Parathyroid adenoma (tissue), 2 donors: ENCODE measurements at regions not wholly inside any gene's neighbourhood (a gene's known extent, or its start where the extent isn't known, plus 50 kb on each side); places are given as distances from the start of the nearest gene placed in this dataset.

Experiments
- H2AFZ ChIP-seq: fragments of 300-600 bp; sonication (generic); one replicate; pipeline ENCODE4 v1.7.0; 2017; ENCODE audit warnings: antibody characterized with exemption, mild to moderate bottlenecking
- H3K27ac ChIP-seq: fragments of 300-600 bp; sonication (generic); one replicate; pipeline ENCODE4 v1.7.0; 2017
- H3K27me3 ChIP-seq: fragments of 300-600 bp; sonication (generic); one replicate; pipeline ENCODE4 v1.7.0; 2017; ENCODE audit warnings: low read length; ENCODE audit not compliant: control insufficient read depth, insufficient read depth
- H3K36me3 ChIP-seq: fragments of 300-600 bp; sonication (generic); one replicate; pipeline ENCODE4 v1.7.0; 2017; ENCODE audit warnings: low read length; ENCODE audit not compliant: control insufficient read depth, insufficient read depth
- H3K4me1 ChIP-seq: fragments of 300-600 bp; sonication (generic); one replicate; pipeline ENCODE4 v1.7.0; 2017; ENCODE audit warnings: control low read depth
- H3K4me2 ChIP-seq: fragments of 300-600 bp; sonication (generic); one replicate; pipeline ENCODE4 v1.7.0; 2017; ENCODE audit warnings: low read length
- H3K4me3 ChIP-seq: fragments of 300-600 bp; sonication (generic); one replicate; pipeline ENCODE4 v1.7.0; 2017; ENCODE audit warnings: low read depth, low read length
- H3K79me2 ChIP-seq: fragments of 300-600 bp; sonication (generic); one replicate; pipeline ENCODE4 v1.7.0; 2017; ENCODE audit warnings: control low read depth
- H3K9ac ChIP-seq: fragments of 300-600 bp; sonication (generic); one replicate; pipeline ENCODE4 v1.7.0; 2017; ENCODE audit warnings: mild to moderate bottlenecking
- H3K9me3 ChIP-seq: fragments of 300-600 bp; sonication (generic); one replicate; pipeline ENCODE4 v1.7.0; 2017; ENCODE audit warnings: low read length; ENCODE audit not compliant: control insufficient read depth
- TF ChIP-seq, protein P1 (sequence below): fragments of 300-600 bp; sonication (generic); IDR thresholded peaks from one replicate; pipeline ENCODE4 v1.7.0; 2017; ENCODE audit warnings: antibody characterized with exemption, mild to moderate bottlenecking
- donor health status: primary hyperparathyroidism.

DNA sequence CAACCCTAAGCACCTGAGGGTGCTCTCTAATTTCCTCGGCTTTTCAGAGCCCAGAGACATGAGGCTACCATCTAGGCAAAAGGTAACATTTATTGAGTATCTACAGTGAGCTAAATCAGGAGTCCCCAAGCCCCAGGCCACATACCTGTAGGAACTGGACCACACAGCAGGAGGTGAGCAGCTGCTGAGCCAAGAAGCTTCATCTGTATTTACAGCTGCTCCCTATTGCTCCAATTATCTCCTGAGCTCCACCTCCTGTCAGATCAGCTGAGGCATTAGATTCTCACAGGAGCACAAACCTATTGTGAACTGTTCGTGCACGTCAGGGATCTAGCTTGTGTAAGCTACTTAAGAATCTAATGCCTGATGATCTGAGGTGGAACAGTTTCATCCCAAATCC lies 70.2 kb downstream of the RND3 start:
- H3K4me2 ChIP-seq, result no peak overlapping the region
- no peak overlapping the region for H3K4me3 ChIP-seq
- H3K36me3 ChIP-seq, result no peaks in the 10 kb centered on the region
- H3K27ac ChIP-seq, result no peak overlapping the region
- H2AFZ ChIP-seq, result no peak overlapping the region
- H3K9me3 ChIP-seq, result no peaks in the 10 kb centered on the region
- no peaks in the 10 kb centered on the region for H3K4me1 ChIP-seq
- H3K9ac ChIP-seq, result no peak overlapping the region
- H3K27me3 ChIP-seq, result no peaks in the 10 kb centered on the region
- TF ChIP-seq, protein P1, sequence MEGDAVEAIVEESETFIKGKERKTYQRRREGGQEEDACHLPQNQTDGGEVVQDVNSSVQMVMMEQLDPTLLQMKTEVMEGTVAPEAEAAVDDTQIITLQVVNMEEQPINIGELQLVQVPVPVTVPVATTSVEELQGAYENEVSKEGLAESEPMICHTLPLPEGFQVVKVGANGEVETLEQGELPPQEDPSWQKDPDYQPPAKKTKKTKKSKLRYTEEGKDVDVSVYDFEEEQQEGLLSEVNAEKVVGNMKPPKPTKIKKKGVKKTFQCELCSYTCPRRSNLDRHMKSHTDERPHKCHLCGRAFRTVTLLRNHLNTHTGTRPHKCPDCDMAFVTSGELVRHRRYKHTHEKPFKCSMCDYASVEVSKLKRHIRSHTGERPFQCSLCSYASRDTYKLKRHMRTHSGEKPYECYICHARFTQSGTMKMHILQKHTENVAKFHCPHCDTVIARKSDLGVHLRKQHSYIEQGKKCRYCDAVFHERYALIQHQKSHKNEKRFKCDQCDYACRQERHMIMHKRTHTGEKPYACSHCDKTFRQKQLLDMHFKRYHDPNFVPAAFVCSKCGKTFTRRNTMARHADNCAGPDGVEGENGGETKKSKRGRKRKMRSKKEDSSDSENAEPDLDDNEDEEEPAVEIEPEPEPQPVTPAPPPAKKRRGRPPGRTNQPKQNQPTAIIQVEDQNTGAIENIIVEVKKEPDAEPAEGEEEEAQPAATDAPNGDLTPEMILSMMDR, result no peak
- no peaks in the 10 kb centered on the region for H3K79me2 ChIP-seq

DNA sequence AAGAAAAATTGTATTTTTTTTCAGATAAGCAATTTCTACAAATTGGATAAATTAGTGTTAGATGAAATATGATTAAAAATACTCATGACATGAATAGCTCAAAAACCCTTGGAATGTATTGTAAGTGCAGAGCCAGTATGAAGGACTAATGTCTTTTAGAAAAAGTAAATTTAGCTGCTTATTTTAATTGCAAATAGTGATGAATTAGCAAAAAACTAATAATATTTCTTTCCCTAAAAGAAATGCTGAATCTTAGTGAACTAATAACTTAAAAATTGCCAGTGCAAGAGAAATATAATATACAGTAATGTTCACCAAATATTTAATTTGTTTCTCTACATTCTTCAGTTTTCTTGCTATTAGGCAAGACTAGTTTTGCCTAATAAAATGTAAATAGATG lies 72.4 kb downstream of the RND3 start:
- TF ChIP-seq, protein P1, result no peak
- no peaks in the 10 kb centered on the region for H3K27me3 ChIP-seq

DNA sequence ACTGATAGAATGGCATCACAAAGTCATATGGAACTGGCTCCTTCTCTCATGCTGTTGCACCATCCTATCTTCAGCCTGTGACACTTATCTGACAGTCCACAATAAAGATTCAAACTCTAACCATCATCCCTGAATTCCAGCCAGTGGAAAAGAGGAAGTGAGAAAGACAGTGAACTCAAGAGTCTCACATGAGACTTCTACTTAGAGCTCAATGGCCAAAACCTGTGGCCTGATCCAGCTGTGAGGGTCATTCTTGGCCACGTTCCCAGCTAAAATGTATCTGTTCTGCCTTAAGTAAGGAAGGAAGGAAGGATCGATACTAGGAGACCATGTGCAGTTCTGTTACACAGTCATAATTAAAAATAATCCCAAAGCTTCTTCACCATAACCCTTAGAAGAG lies 73.6 kb downstream of the RND3 start:
- Histone ChIP-seq H3K4me1 (no peaks in the 10 kb centered on the region), H3K4me2 (no peak overlapping the region), H2AFZ (no peak overlapping the region), H3K27ac (no peak overlapping the region), H3K27me3 (no peaks in the 10 kb centered on the region), H3K9me3 (no peaks in the 10 kb centered on the region), H3K9ac (no peak overlapping the region), H3K79me2 (no peaks in the 10 kb centered on the region), H3K36me3 (no peaks in the 10 kb centered on the region), H3K4me3 (no peak overlapping the region)
- TF ChIP-seq, protein P1, result no peak

More for the DNA sequence above, 72.4 kb downstream of the RND3 start:
- H3K4me3 ChIP-seq, result no peak overlapping the region
- H3K4me1 ChIP-seq, result no peaks in the 10 kb centered on the region
- H3K9ac ChIP-seq, result no peak overlapping the region
- no peak overlapping the region for H2AFZ ChIP-seq
- no peak overlapping the region for H3K27ac ChIP-seq
- no peaks in the 10 kb centered on the region for H3K36me3 ChIP-seq
- no peaks in the 10 kb centered on the region for H3K9me3 ChIP-seq
- H3K79me2 ChIP-seq, result no peaks in the 10 kb centered on the region
- no peak overlapping the region for H3K4me2 ChIP-seq

DNA sequence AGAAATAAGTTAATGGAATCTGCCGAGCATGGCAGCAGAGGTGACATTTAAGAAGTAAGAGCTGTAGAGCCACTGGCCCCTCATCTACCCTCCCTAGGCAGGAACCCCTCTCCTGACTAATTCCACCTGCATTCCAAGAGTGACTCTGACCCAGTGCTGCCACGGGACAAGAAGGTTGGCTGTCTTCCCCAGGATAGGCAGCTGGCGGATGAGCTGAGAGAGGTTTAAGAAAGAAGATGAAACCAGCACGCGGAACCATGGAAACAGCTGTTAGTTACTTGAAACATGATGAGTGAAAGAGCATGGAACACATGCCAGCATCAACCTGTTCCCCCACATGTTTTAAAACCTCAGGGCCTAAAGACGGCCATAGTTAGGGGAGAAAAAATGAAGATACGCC lies 74.1 kb downstream of the RND3 start:
- H3K27ac ChIP-seq, result no peak overlapping the region
- no peak overlapping the region for H3K4me2 ChIP-seq
- no peaks in the 10 kb centered on the region for H3K9me3 ChIP-seq
- no peak overlapping the region for H3K9ac ChIP-seq
- TF ChIP-seq, protein P1, result no peak
- H3K4me1 ChIP-seq, result no peaks in the 10 kb centered on the region
- no peaks in the 10 kb centered on the region for H3K79me2 ChIP-seq
- H3K27me3 ChIP-seq, result no peaks in the 10 kb centered on the region
- H3K4me3 ChIP-seq, result no peak overlapping the region
- no peak overlapping the region for H2AFZ ChIP-seq
- no peaks in the 10 kb centered on the region for H3K36me3 ChIP-seq

DNA sequence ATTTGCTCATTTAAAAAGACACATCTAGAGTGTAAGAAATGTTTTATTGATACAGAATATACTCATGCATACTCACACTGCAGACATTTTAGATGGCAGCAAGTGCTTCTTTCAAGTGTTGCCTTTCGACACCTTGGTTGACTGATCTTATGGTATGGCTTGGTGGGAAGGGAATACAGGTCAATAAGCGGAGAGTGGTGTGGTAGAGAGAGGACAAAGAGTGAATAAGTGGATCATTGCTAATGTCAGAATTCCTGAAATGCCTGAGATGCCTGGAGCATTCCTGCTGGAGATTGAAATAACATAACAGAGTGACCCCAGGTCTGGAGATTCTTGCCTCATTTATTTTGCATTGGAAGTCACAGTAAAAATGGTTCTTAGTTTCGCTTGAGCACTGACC lies 76.7 kb downstream of the RND3 start:
- Histone ChIP-seq H3K4me3 (no peak overlapping the region), H3K27ac (no peak overlapping the region), H3K4me1 (no peaks in the 10 kb centered on the region), H3K4me2 (no peak overlapping the region), H3K9me3 (no peaks in the 10 kb centered on the region), H3K27me3 (no peaks in the 10 kb centered on the region), H2AFZ (no peak overlapping the region), H3K79me2 (no peaks in the 10 kb centered on the region), H3K36me3 (no peaks in the 10 kb centered on the region), H3K9ac (no peak overlapping the region)
- TF ChIP-seq, protein P1, result no peak
